GM21737 (cell line): ENCODE measurements at regions not wholly inside any gene's neighbourhood (a gene's known extent, or its start where the extent isn't known, plus 50 kb on each side); places are given as distances from the start of the nearest gene placed in this dataset.

ENCODE experiments used
- ATAC-seq: cut with Tn5 transposase; IDR thresholded peaks from one replicate; pipeline ENCODE4 v1.9.1; 2021; ENCODE audit warnings: mild to moderate bottlenecking, moderate library complexity; ENCODE audit not compliant: unreplicated experiment

DNA sequence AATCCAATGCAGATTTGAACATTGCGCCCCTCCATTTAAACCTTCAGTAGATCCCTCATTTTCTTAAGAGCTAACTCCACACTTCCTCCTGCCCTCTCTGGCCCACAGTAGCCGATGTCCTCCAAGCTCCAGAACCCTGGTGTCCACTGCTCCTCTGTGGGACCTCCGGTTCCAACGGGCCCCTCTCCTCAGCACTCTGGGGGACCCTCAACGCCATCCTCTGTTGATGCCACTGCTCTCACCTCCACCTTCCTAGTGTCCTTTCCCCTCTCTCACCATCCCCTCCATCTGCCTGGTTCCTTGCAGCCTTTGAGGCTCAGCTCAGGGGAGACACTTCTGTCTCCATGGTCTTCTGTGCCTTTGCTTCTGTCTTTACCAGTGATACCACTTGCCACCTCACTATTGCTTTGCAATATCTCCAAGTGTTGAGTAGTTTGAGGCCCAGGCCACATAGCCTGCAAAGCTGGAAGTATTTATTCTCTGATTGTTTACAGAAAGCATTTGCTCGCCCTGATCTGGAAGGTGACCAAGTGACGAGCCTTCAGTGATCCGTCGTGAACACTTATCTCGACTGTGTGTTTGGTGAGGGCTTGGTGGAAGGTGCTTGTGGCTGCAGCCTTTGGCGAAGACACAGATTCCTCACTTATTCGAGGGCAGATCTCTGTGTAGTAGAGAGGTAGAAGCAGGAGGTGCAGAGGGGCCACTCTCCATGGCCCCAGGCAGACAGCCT, 104.8 kb upstream of the SHH start:
- ATAC-seq = no peak

DNA sequence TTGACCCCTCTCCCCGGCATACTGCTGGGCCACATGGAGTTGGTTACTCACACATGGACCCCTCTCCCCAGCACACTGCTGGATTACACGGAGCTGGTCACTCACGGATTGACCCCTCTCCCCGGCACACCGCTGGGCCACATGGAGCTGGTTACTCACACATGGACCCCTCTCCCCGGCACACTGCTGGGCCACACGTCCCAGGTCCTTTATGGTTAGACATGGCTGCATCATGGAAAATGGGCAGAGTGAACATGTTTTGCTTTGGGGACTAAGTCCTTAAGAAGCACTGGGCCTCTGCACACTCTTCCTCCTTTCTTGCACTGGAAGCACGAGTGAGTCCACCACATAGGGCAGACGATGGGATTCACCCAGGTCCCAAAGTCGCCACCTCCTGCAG, 102.1 kb upstream of the SHH start:
- no peak for ATAC-seq

GRCh38 chr7:155913719-155914118, 101.5 kb upstream of the SHH start:
- no peak for ATAC-seq

- ATAC-seq = no peak
Measured at GRCh38 chr7:155913291-155913690, 101.0 kb upstream of the SHH start.

DNA sequence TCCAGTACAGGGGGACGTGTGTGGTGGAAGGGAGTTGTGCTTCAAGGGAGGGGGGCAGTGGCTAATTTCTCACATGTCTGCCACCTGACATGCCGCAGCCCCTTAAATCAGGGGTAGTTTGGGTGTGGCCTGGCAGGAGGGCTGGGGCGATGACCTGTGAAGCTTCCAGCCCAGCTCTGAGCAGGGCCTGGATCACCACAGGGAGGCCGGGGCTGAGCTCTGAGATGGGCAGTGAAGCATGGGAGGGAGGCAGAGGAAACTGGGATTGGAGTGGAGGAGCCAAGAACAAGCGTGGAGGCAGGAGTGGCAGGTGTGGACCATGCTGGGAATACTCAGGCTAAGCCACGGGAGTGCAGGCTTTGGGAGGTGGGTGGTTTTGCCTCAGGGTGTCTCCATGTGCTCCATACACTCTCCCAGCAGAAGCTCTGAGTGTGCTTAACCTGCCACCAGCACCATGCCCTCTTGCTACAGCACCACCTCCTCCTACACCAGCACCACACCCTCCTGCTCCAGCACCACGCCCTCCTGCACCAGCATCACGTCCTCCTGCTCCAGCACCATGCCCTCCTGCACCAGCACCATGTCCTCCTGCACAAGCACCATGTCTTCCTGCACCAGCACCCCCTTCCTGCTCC, 99.3 kb upstream of the SHH start:
- ATAC-seq = no peak

GRCh38 chr7:155908385-155908784, 96.1 kb upstream of the SHH start:
- no peak for ATAC-seq

- ATAC-seq = no peak
Measured at GRCh38 chr7:155907450-155908200, 95.4 kb upstream of the SHH start.

- no peak for ATAC-seq
Measured at GRCh38 chr7:155901176-155901575, 88.9 kb upstream of the SHH start.

DNA sequence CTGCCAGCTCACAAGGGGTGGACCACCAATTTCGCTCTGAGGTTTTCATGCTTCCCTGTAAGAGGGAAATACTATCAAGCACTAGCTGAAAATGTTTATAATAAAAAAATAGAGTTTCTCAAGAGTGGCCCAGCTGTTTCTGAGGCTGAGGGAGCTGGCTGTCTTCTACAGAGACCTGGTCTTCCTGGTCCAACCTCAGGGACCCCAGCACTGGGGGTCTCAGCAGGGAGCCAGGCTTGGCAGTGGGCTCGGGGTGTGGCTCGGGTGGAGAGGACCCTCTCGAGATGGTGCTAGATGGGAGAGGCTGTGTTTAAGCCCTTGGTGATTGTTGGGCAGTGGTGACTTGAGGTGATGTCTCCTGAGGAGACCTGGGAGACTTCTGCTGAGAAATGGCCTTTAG, 87.3 kb upstream of the SHH start:
- ATAC-seq = no peak

DNA sequence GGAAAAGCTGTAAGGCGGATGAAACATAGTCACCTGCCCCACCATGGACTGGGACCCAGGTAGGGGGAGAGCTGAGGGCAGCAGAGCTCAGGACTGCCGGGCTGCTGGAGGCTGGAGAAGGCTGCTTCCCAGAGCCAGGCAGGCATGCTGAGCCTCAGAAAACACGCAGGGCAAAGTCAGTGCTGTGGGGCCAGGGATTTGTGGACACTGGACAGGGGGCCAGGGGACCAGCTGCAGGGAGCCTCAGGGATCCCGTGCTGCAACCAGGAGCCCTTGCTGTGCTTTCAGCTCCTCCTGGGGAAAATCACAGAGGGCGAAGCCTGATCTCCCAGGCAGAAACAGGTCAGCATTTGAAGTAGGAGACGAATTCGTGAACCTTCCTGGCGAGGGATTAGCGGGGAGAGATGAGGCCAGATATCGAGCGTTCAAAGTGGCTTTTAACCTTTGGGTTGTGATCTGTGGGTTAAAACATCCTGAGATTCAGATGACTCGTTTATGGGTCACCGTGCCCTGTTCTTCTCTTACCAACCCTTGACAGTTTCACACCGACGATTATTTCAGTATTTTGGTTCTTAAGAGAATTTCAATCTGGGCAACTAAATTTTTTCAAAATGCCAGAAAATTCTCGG, 85.6 kb upstream of the SHH start:
- ATAC-seq = no peak

- no peak for ATAC-seq
Measured at GRCh38 chr7:155896531-155897263, 84.4 kb upstream of the SHH start.

DNA sequence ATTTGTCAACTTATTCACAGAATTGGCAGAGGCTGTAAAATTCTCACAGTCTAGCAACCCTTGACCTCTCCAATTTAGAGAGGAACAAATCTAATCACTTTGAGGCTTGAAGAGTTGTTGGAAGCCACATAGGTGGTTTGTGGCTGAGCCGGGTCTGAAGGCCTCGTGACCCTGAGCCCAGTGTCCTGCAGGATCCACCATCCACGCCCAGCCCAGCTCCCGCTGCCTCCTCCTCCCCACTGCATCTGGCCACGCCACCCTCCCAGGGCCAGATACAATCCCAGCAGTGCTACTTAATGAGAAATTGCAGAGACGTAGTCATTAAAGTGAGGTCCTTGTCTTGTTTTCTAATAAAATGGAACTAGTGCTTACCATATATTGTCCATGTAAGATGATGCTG, 81.4 kb upstream of the SHH start:
- ATAC-seq = no peak

DNA sequence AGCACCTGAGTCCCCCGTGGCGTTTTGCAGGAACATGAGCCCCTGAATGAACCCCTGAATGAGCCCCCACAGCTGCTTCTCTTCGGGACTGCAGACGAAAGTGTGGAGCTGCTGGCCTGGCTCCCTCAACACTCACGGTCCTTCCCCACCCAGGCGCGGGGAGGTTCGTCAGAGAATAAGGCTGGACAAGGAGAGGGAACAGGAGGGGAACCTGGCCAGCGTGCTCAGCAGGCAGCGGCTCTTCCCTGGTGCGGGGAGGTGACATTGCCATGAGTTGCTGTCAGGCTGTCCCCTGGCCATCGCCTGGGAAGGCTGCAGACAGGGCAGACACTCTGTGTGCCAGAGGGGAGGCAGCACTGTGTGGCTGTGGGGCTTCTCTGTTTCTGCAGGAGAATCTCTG, 80.9 kb upstream of the SHH start:
- ATAC-seq = no peak

DNA sequence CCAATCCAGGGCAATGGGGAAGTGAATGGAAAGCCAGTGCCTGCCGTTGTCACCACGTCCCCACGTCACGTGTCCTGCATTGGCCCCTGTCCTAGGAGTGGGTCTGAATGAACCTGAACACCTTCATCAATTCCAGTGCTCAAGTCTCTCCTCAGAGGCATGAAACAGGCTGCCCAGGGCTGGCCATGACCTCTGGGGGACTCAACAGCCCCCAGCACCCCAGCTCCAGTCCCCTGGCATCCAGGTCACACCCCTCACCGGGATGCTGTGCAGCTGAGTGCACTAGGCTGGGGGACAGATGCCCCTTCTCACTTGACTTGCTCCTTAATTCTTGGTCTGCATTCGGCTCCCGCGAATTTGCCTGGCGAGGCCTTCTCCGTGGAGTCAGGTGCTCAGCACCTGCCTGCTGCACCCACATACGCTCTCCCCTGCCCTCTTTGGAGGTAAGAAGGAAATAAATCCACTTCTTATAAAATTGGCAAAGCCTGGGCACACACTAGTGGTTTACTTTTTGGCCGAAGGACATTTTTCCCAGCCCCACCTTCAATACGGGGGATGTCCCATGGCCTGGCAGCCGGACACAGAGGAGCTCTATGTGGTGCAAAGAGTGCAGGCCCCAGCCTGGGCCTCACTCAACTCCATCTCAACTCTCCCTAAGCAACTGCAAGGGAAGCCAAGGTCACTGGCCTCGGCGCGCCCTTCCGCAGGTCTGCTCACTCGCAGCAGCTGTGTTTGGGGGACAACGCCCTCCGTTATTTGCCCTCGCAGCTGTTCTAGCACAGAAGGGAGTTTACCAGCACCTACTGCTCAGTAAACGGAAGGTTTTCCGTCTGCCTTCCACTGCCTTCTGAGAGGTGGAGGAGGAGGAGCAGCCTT, 77.6 kb upstream of the SHH start:
- ATAC-seq = no peak

DNA sequence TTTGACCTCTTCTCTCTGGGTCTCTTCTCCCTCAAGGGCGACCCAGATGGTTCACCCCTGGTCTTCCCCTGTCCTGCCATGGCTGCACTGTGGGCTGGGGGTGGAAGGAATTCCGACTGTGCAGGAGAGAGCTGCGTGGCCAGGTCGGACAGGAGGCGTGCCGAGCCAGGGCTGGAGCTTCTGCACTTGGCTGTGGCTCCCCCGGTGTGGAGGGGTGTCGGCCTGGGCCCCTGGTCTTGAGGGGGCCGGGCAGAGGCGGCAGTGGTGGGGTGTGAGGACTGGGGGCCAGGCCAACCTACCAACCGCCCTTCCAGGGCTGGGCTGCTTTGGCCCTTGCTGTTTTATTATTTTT, 74.9 kb upstream of the SHH start:
- ATAC-seq = no peak

- ATAC-seq = no peak
Measured at GRCh38 chr7:155886391-155887173, 74.3 kb upstream of the SHH start.

DNA sequence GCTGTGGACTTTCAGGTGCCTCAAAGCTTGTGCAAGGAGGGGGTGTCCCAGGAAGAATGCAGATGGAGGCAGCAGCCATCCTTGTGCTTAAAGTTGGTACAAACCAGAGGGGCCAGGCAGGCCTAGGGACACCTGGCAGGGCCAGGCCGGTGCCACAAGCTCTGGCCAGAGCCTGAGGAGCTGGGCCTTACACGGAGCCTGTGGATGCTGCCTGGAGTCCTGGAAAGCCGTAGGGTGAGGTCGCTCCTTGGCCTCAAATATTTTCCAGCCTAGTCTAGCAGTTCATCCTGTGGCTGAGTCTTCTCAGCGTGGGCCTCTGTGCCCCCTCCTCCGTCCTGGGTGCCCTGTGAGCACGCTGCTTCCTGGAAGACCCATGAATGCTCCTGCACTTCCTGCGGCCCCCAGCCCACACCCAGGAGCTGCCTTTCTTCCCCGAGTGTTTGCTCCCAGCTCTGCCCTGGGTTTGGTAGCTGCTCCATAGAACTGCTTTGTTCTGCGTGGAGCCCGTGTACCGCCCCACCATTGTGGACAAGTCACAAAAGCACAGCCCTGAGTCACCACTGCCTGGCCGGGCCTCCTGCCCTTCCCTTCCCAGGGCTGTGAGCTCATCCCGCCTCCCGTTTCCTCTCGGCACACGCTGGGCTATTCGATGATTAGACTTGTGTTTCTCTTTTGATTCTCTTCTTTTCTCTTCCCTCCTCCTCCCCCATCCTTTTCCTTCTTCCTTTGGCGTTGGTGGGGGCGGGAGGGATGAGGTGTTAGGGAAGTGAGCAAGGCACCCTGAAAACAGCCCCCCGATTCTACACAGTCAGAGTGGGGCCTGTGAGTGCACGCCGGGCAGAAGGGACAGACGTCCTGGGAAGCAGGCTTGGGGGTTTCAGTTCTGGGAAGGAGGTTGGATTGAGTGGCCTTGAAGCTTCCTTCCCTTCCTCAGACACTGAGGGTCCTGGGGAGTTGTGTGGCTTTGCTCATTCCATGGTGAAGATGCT, 73.2 kb upstream of the SHH start:
- ATAC-seq = no peak
